PC-3 (cell line): ENCODE measurements at regions not wholly inside any gene's neighbourhood (a gene's known extent, or its start where the extent isn't known, plus 50 kb on each side); places are given as distances from the start of the nearest gene placed in this dataset.

ENCODE experiments used
- ATAC-seq: fragments of 200-7000 bp; cut with Tn5 transposase; 2 replicates; pipeline ENCODE4 v1.9.1; 2020; ENCODE audit warnings: mild to moderate bottlenecking, moderate library complexity
- BruUV-seq: library from RNA; stranded (reverse); fragments of 400-500 nt; replicated peaks from 2 replicates; lab custom pipeline; 2021; lab: Mats Ljungman, UMichigan
- CTCF ChIA-PET: fragments of 300-600 bp; sonication (Branson Sonifier 250); formaldehyde crosslinking; loops from one replicate; lab custom pipeline; 2022; ENCODE audit warnings: antibody characterized with exemption; lab: Charles Lee
- POLR2A ChIA-PET: fragments of 300-600 bp; sonication (Branson Sonifier 250); formaldehyde crosslinking; loops from one replicate; lab custom pipeline; 2022; ENCODE audit warnings: antibody characterized with exemption; ENCODE audit not compliant: unreplicated experiment; lab: Charles Lee
- DNase-seq: peaks from one replicate; pipeline ENCODE4 v3.0.0-alpha.2; 2015
- H2AFZ ChIP-seq: fragments of 300-600 bp; sonication (generic); 2 replicates; pipeline ENCODE4 v1.6.0; 2016; ENCODE audit warnings: antibody characterized with exemption, low read length
- H3F3A ChIP-seq: fragments of 300-600 bp; sonication (generic); one replicate; pipeline ENCODE4 v1.6.0; 2017; ENCODE audit warnings: antibody characterized with exemption, low read length, control low read depth, mild to moderate bottlenecking; ENCODE audit not compliant: unreplicated experiment
- H3K27ac ChIP-seq: fragments of 300-600 bp; sonication (generic); 2 replicates; pipeline ENCODE4 v1.5.1; 2016; ENCODE audit warnings: mild to moderate bottlenecking, low read length
- H3K27me3 ChIP-seq: fragments of 300-600 bp; sonication (generic); 2 replicates; pipeline ENCODE4 v1.6.1; 2016; ENCODE audit warnings: low read length, mixed read lengths
- H3K36me3 ChIP-seq: fragments of 300-600 bp; sonication (generic); 2 replicates; pipeline ENCODE4 v1.6.1; 2016; ENCODE audit warnings: low read depth, mixed run types, low read length, mixed read lengths
- H3K4me1 ChIP-seq: fragments of 300-600 bp; sonication (generic); 2 replicates; pipeline ENCODE4 v1.5.1; 2016; ENCODE audit warnings: low read length; ENCODE audit not compliant: insufficient read depth
- H3K4me2 ChIP-seq: fragments of 300-600 bp; sonication (generic); 2 replicates; pipeline ENCODE4 v1.6.0; 2016; ENCODE audit warnings: low read length
- H3K4me3 ChIP-seq: fragments of 300-600 bp; sonication (generic); 2 replicates; pipeline ENCODE4 v1.5.1; 2016; ENCODE audit warnings: mild to moderate bottlenecking, low read length, mixed read lengths
- H3K79me2 ChIP-seq: fragments of 300-600 bp; sonication (generic); 2 replicates; pipeline ENCODE4 v1.6.1; 2017; ENCODE audit warnings: low read length, mixed read lengths
- H3K9ac ChIP-seq: fragments of 300-600 bp; sonication (generic); 2 replicates; pipeline ENCODE4 v1.6.0; 2016; ENCODE audit warnings: mild to moderate bottlenecking, low read length
- H3K9me2 ChIP-seq: fragments of 300-600 bp; sonication (generic); replicated peaks from 2 replicates; pipeline ENCODE4 v1.6.1; 2016; ENCODE audit warnings: mixed run types, low read length, mixed read lengths
- H3K9me3 ChIP-seq: fragments of 300-600 bp; sonication (generic); 2 replicates; pipeline ENCODE4 v1.6.1; 2016; ENCODE audit warnings: low read length, mixed read lengths
- H4K20me1 ChIP-seq: fragments of 300-600 bp; sonication (generic); 2 replicates; pipeline ENCODE4 v1.6.1; 2016; ENCODE audit warnings: low read length, mixed read lengths
- EZH2 ChIP-seq: fragments of 300-600 bp; sonication (generic); IDR thresholded peaks from one replicate; pipeline ENCODE4 v1.6.1; 2017; ENCODE audit warnings: antibody characterized with exemption, mild to moderate bottlenecking, low read length; ENCODE audit not compliant: unreplicated experiment
- EZH2phosphoT487 ChIP-seq: fragments of 300-600 bp; sonication (generic); IDR thresholded peaks from 2 replicates; pipeline ENCODE4 v1.6.1; 2018; ENCODE audit warnings: mild to moderate bottlenecking, antibody characterized with exemption, low read length, borderline replicate concordance
- intact Hi-C: fragments of 100-400 bp; cut with micrococcal nuclease; formaldehyde crosslinking; loops from 2 replicates; pipeline ENCODE4 v1.9.0; 2023
- TF ChIP-seq, protein P1 (sequence below): fragments of 300-600 bp; sonication (generic); conservative IDR thresholded peaks from 2 replicates; pipeline ENCODE4 v1.5.1; 2017; ENCODE audit warnings: antibody characterized with exemption, low read depth, mild to moderate bottlenecking, low read length

- POLR2A ChIA-PET, result interaction anchor here (0.7 kb wide), 1 partner anchor 15 kb away, joined by 5 read pairs; no protein-coding TSS in a partner anchor
- no peak for ATAC-seq
These were observed 224.8 kb downstream of the MEF2C start for GRCh38 chr5:88657906-88658775.

DNA sequence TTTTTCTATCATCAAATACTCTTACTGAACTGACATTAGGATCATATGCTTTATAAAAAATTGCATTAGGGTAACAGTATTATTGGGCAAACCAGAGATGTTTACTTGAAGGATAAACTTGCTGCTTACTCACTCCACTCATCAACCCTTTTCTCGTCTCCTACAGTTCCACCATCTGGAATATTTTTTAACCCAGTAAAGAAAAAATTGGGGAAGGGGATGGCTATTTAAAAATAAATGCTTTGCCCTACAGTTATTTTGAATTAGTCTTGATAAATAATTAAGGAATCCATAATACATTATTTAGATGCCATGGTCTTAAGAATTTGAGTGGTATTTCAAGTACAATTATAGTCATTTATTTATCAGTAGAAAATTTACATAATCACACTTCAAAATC is 225.8 kb downstream of the MEF2C start:
- Histone ChIP-seq H3K79me2 (no peaks in the 10 kb centered on the region), H3K9me2 (no peaks in the 10 kb centered on the region), H3K4me1 (peaks cover 8% of the 10 kb centered on the region; the same call in 1 of the 2 replicates), H3K9me3 (no peaks in the 10 kb centered on the region), H3K36me3 (no peaks in the 10 kb centered on the region), H3K27ac (no peak overlapping the region), H4K20me1 (no peaks in the 10 kb centered on the region), H3K4me3 (no peak overlapping the region), H2AFZ (no peak overlapping the region), H3K4me2 (no peak overlapping the region), H3K9ac (no peak overlapping the region), H3F3A (no peaks in the 10 kb centered on the region), H3K27me3 (no peaks in the 10 kb centered on the region)
- no TSS peak for BruUV-seq
- no peak for DNase-seq
- TF ChIP-seq, protein P1, sequence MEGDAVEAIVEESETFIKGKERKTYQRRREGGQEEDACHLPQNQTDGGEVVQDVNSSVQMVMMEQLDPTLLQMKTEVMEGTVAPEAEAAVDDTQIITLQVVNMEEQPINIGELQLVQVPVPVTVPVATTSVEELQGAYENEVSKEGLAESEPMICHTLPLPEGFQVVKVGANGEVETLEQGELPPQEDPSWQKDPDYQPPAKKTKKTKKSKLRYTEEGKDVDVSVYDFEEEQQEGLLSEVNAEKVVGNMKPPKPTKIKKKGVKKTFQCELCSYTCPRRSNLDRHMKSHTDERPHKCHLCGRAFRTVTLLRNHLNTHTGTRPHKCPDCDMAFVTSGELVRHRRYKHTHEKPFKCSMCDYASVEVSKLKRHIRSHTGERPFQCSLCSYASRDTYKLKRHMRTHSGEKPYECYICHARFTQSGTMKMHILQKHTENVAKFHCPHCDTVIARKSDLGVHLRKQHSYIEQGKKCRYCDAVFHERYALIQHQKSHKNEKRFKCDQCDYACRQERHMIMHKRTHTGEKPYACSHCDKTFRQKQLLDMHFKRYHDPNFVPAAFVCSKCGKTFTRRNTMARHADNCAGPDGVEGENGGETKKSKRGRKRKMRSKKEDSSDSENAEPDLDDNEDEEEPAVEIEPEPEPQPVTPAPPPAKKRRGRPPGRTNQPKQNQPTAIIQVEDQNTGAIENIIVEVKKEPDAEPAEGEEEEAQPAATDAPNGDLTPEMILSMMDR, result no peak
- TF ChIP-seq EZH2phosphoT487, result no peak
- intact Hi-C loops, result no loop called here
- POLR2A ChIA-PET, result no interaction called here
- CTCF ChIA-PET, result no interaction called here
- ATAC-seq, result no peak

More at GRCh38 chr5:88657906-88658775, 224.8 kb downstream of the MEF2C start:
- Histone ChIP-seq H3K79me2 (no peaks in the 10 kb centered on the region), H3K36me3 (no peaks in the 10 kb centered on the region), H3K9me3 (no peaks in the 10 kb centered on the region), H3K27me3 (no peaks in the 10 kb centered on the region), H3K4me1 (peaks cover 8% of the 10 kb centered on the region; the same call in 1 of the 2 replicates), H3K4me3 (no peak overlapping the region), H3K4me2 (no peak overlapping the region), H3F3A (no peaks in the 10 kb centered on the region), H3K9me2 (no peaks in the 10 kb centered on the region), H3K27ac (no peak overlapping the region), H3K9ac (no peak overlapping the region), H4K20me1 (no peaks in the 10 kb centered on the region), H2AFZ (no peak overlapping the region)
- TF ChIP-seq EZH2 (no peak), EZH2phosphoT487 (no peak)
- TF ChIP-seq, protein P1, result no peak
- CTCF ChIA-PET, result interaction anchor here (0.6 kb wide), 1 partner anchor 43 kb away, joined by 4 read pairs; no protein-coding TSS in a partner anchor
- BruUV-seq, result no TSS peak
- DNase-seq, result no peak
- intact Hi-C loops, result no loop called here
